Activated CD8-positive, alpha-beta memory T cell treated with anti-CD3 and anti-CD28 coated beads, Interleukin-2, amount 50 U/mL, for 24 hours (primary cell): ENCODE measurements at regions not wholly inside any gene's neighbourhood (a gene's known extent, or its start where the extent isn't known, plus 50 kb on each side); places are given as distances from the start of the nearest gene placed in this dataset.
"Not testable (repeated sequence)": the region's sequence is repeated elsewhere in the genome, so short reads cannot be mapped to it uniquely, and the experiment has no call there.

Experiments
- DNase-seq: peaks from one replicate; pipeline ENCODE4 v3.0.0-alpha.2; 2020; ENCODE audit errors: extremely low read depth

DNA sequence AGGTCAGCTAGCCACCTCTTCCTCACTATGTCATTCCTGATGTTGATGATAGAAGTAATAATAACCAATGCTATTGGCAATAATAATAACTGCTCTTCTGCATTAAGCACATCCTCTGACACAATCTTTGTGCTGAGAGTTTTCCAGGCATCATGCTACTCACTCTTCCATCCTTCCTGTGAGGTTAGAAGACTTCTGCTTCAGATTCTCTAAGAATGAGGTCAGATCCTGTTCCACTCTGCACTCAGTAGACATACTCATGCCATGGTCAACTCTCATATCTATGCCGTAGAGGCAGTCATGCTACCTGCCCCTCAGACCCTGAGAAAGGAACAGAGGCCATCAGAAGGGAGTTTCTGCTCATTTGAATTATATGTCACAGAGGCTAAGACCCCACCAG is 98.1 kb upstream of the TOP1 start:
- DNase-seq: no peak

DNA sequence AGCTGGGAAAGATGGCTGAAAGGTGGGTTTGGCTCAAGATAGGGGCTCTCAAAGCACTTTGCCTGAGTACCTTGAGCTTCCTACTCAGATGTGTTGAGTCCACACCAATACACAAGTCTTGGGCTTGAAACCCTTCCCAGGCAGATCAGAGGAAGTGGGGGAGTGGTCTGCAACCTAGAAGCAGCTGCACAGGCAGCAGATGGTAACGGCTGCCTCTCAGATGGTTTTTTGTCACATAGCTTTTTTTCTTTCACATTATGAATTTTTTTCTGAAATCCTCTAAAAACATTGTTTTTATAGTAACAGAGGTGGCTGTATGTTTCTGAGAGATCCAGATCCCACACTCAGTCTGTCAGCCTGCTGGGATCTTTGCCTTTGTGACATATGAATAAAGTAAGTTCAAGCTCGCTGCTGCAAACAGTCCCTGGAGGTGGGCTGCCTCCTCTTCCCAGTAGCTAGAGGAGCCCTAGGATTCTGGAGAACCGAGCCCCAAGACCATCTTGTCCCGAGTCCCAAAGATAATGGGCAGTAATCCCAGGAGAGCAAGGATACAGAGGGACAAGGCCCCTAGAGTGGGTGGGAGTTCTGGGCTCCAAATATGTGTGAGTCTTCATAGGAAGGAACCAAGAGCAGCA is 97.1 kb upstream of the TOP1 start:
- no peak for DNase-seq

DNA sequence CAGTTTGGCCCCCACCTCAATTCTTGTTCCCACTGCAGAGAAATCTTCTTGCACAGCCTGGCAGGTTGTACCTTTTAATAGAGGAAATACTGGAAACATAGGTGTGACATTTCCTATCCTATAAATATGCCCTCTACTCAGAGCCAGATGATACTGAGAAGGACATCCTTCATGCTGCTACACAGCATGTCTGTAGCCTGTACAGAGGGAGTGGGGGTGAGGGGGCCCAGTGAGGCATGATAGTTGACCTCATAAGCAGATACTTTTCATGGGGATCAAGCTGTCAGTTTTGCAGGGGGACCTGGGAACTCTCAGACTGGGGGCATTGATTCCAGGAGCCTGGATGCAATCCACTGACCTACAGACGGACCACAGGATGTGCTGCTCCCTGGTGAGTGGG is 96.2 kb upstream of the TOP1 start:
- DNase-seq: no peak

GRCh38 chr20:40933758-40934157 is 94.9 kb upstream of the TOP1 start:
- DNase-seq: no peak

- no peak for DNase-seq
These were observed 90.6 kb upstream of the TOP1 start for GRCh38 chr20:40938020-40938419.

DNA sequence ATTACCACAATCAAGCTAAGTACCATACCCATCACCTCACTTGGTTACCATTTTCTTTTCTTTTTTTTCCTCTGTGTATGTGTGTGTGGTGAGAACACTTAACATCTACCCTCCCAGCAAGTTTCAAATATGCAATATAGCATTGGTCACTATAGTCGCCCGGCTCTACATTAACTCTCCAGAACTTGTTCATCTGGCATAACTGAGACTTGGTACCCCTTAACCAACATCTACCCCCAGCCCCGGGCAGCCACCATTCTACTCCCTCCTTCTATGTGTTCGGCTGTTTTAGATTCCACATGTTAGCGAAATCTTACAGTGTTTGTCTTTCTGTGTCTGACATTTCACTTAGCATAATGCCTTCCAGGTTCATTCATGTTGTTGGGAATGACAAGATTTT is 89.0 kb upstream of the TOP1 start:
- DNase-seq: no peak

DNA sequence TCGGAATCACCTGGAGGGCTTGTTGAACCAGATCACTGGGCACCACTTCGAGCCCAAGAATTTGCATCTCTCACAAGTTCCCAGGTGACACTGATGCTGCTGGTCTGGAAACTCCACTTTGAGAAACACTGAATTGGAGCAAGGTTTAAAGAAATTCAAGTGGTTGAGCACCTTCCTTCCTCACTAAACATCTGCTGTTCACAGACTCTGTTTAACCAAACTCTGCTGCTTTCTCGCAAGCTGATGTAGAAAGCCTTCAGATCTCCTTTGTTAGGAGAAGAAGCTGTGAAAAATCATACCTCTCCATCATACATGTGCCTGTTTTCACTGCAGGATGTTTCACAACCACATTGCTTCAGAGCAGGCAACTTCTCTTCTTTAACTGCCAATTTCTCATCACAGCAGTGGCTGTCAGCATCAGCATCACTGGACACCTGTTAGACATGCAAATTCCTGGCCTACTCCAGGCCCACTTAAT is 87.5 kb upstream of the TOP1 start:
- DNase-seq: no peak

DNA sequence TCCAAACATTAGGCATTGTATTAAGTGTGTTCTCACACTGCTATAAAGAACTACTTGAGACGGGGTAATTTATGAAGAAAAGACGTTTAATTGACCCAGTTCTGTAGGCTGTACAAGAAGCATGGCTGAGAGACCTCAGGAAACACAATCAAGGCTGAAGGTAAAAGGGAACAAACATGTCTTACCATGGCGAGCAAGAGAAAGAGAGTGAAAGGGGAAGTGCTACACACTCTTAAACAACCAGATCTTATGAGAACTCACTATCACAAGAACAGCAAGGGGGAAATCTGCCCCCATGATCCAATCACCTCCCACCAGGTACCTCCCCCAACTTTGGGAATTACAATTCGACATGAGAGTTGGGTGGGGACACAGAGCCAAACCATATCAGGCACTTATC is 86.6 kb upstream of the TOP1 start:
- DNase-seq: no peak

GRCh38 chr20:40942775-40943174 is 85.8 kb upstream of the TOP1 start:
- no peak for DNase-seq

DNA sequence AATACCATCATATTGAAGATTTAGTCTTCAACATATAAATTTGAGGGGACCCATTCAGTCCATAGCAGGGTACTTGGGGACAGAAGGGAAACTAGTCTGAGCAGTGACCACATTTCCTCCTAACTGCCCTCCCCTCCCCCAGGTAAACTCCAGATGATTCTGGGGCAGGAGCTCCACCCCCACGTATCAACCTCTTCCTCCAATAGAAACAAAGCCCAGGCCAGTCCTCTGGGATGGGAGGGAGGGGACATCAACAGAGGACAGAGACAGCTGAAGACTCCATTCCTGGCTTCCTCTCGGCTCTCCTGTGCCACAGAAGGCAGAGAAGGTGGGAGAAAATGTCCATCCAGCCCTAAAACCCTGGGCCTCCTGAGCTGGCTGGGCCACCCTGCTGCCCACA is 85.0 kb upstream of the TOP1 start:
- DNase-seq: no peak

DNA sequence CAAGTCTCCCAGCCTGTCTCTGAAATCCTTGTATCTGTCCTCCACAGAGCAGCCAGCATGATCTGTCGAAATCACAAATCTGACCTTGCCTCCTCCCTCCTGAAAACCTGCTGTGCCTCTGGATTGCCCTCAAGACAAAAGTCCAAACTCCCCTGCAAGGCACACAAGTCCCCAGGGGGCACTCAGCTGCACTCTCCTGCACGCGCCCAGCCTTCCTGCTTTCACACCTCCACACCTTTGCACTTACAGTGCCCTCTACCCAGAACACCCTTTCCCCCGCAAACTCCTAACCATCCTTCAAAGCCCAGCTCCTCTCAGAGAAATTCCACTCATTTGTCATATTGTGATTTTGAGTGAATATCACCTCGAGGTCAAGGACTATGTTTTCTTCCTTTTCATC is 83.4 kb upstream of the TOP1 start:
- DNase-seq: no peak

GRCh38 chr20:40945754-40946450 is 82.7 kb upstream of the TOP1 start:
- no peak for DNase-seq

DNA sequence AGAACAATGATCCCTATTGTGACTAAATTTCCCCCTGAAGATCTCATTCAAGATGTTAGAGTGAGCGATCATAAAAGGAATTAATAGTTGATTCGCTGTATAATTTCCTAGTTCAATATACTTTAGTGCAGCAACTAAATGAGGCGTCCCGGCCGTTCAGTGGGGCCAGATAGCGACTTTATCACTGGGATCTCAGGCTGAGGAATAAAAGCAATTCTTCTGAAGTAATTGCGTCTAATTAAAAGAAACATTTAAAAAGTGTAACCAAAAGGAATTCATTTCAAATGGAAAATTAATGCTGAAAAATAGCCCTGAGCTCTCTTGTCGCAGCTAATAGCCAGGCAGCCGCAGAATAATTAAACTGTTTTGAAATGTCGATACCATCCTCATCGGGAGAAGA is 82.2 kb upstream of the TOP1 start:
- no peak for DNase-seq

- DNase-seq: no peak
These were observed 80.0 kb upstream of the TOP1 start for GRCh38 chr20:40948465-40949267.

- DNase-seq: no peak
These were observed 79.3 kb upstream of the TOP1 start for GRCh38 chr20:40949346-40949745.

GRCh38 chr20:40952136-40952535 is 76.5 kb upstream of the TOP1 start:
- DNase-seq: no peak

- DNase-seq: no peak
These were observed 75.2 kb upstream of the TOP1 start for GRCh38 chr20:40953416-40953815.

DNA sequence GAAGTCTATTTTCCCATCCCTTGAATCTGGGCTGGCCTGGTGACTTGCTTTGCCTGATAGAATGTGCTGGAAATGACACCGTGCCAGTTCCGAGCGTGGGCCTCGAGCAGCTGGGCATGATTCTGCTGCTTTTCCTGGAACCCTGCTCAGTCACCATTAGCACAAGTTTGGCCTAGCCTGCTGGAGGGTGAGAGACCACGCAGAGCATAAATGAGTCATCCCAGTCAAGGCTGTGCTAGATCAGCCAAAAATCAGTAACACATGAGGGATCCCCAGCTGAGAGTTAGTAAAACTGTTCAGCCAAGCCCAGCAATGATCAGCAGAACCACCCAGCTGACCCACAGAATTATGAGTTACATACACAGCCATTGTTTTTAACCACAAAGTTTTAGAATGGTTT is 74.8 kb upstream of the TOP1 start:
- DNase-seq: no peak

- DNase-seq: no peak
These were observed 74.0 kb upstream of the TOP1 start for GRCh38 chr20:40954521-40955165.

GRCh38 chr20:40955326-40955725 is 73.3 kb upstream of the TOP1 start:
- DNase-seq: no peak

DNA sequence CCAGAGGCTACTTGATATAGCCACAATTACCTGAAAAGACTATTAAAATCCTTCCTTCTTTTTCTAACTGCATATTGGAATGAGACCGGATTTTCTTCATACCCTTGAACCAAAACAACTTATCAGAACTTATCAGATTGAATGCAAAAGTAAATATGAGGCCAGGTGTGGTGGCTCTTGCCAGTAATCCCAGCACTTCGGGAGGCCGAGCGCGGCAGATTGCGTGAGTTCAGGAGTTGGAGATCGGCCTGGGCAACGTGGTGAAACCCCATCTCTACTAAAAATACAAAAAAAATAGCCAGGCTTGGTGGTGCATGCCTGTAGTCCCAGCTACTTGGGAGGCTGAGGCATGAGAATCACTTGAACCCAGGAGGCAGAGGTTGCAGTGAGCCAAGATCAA is 72.8 kb upstream of the TOP1 start:
- DNase-seq: not testable (repeated sequence)

DNA sequence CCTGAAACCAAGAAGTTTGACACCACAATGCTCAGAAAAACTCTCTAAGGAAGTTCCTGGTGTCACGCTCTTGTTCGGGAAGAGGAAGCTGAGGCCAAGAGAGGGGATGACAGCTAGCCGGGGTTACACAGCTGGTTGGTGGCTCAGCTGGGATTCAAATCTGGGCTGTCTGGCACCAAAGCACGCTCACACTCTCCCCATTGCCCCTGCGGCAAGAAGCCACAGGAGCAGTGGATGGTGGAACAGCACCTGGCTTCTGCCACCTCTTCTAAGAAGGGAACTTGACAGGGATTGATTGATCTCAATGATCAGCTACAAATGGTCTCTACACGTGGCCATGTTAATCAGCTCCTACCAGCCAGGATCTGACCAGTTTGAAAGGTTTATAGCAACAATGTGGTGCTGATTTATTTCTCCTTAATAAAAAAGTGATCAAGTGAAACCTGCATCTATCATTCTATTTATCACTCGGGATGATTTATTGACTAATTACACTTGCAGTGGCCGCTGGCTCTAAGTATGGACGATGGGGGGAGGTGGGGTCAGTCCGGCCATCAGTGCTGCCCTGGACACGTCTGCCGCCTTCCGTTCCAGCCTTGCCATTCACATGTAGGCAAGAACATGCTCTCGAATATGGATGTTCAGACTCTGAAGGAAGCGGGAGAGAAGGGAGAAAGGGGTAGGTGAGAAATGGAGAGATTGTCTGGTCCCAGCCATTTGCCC is 71.9 kb upstream of the TOP1 start:
- DNase-seq: no peak
